K562 (cell line): ENCODE measurements at regions not wholly inside any gene's neighbourhood (a gene's known extent, or its start where the extent isn't known, plus 50 kb on each side); places are given as distances from the start of the nearest gene placed in this dataset.

ENCODE experiments used
- ATAC-seq: fragments of 200-7000 bp; cut with Tn5 transposase; 3 replicates; pipeline ENCODE4 v1.9.1; 2020; ENCODE audit warnings: moderate library complexity
- BruUV-seq: library from RNA; stranded (reverse); fragments of 400-500 nt; replicated peaks from 2 replicates; lab custom pipeline; 2021; lab: Mats Ljungman, UMichigan
- CTCF ChIA-PET: fragments of 300-600 bp; formaldehyde crosslinking; extraction: SDS; loops from one replicate; lab custom pipeline; 2021; ENCODE audit warnings: low intra/inter-chr PET ratio; lab: Yijun Ruan, JAX
- POLR2A ChIA-PET: fragments of 300-600, 350-650 bp; sonication (Branson Sonifier 250); formaldehyde crosslinking; extraction: SDS; loops from one replicate; lab custom pipeline; 2021; ENCODE audit warnings: antibody characterized with exemption, inconsistent platforms; lab: Yijun Ruan, JAX
- DNase-seq, 4 experiments: peaks; one replicate each; pipeline versions ENCODE4 v3.0.0 to v3.0.0-alpha.2; 2011 to 2018; ENCODE audit warnings: low spot score in 3 of 4, mixed read lengths in 3 of 4; ENCODE audit errors: extremely low read depth in 1 of 4
- FAIRE-seq: peaks from 2 replicates; lab custom pipeline; 2011; peaks lifted over from hg19 to GRCh38; lab: Jason Lieb, UNC
- H2AFZ ChIP-seq: 2 replicates; pipeline ENCODE4 v1.6.0; 2011; ENCODE audit warnings: low read depth, low read length, control low read depth, inconsistent platforms
- H3K27ac ChIP-seq: fragments of 200-600 bp; 3 replicates; pipeline ENCODE4 v1.8.0; 2011; ENCODE audit warnings: low read depth, mild to moderate bottlenecking, control low read depth, inconsistent platforms, low read length, moderate library complexity, mixed read lengths; ENCODE audit errors: extremely low read depth
- H3K27me3 ChIP-seq, 2 experiments: fragments of 300-600 bp in 1 of 2; 2 replicates in 1 of 2; 3 replicates in 1 of 2; pipeline versions ENCODE4 v1.6.0 to v1.8.0; 2011; ENCODE audit warnings: inconsistent platforms in 2 of 2, low read length in 2 of 2, mild to moderate bottlenecking in 1 of 2, mixed read lengths in 1 of 2, moderate library complexity in 1 of 2; ENCODE audit not compliant: control insufficient read depth in 2 of 2, insufficient read depth in 2 of 2
- H3K36me3 ChIP-seq: fragments of 300-600 bp; 3 replicates; pipeline ENCODE4 v1.8.0; 2011; ENCODE audit warnings: mild to moderate bottlenecking, low read length, inconsistent platforms; ENCODE audit not compliant: control insufficient read depth, insufficient read depth
- H3K4me1 ChIP-seq, 2 experiments: fragments of 200-600 bp in 1 of 2; replicated peaks in 1 of 2; 2 replicates in 1 of 2; 3 replicates in 1 of 2; pipeline versions ENCODE4 v1.5.1 to v1.8.0; 2011; ENCODE audit warnings: inconsistent platforms in 2 of 2, low read length in 2 of 2, mild to moderate bottlenecking in 1 of 2, mixed read lengths in 1 of 2, moderate library complexity in 1 of 2; ENCODE audit not compliant: control insufficient read depth in 2 of 2, insufficient read depth in 2 of 2
- H3K4me2 ChIP-seq: 2 replicates; pipeline ENCODE4 v1.6.1; 2011; ENCODE audit warnings: low read length, control low read depth, inconsistent platforms, mixed read lengths; ENCODE audit not compliant: insufficient read depth
- H3K4me3 ChIP-seq: fragments of 200-600 bp; sonication (generic), shearing (Covaris generic); 2 replicates; pipeline ENCODE4 v1.5.1; 2016; ENCODE audit warnings: control low read depth, inconsistent platforms
- H3K79me2 ChIP-seq: fragments of 200-600 bp; 3 replicates; pipeline ENCODE4 v1.8.0; 2011; ENCODE audit warnings: low read length, inconsistent platforms; ENCODE audit not compliant: control insufficient read depth, insufficient read depth
- H3K9ac ChIP-seq, 2 experiments: 2 replicates each; pipeline versions ENCODE4 v1.6.0 to v1.6.1; 2011; ENCODE audit warnings: low read depth in 2 of 2, low read length in 2 of 2, control low read depth in 1 of 2, inconsistent platforms in 1 of 2, mild to moderate bottlenecking in 1 of 2, mixed read lengths in 1 of 2; ENCODE audit not compliant: insufficient read depth in 1 of 2
- H3K9me1 ChIP-seq: one replicate; pipeline ENCODE4 v1.6.0; 2011; ENCODE audit warnings: inconsistent platforms, mild to moderate bottlenecking, low read length, moderate library complexity; ENCODE audit not compliant: control insufficient read depth, insufficient read depth
- H3K9me3 ChIP-seq: replicated peaks from 2 replicates; pipeline ENCODE4 v1.5.1; 2011; ENCODE audit warnings: low read depth, low read length, inconsistent platforms; ENCODE audit not compliant: control insufficient read depth, insufficient read depth
- H4K20me1 ChIP-seq: replicated peaks from 2 replicates; pipeline ENCODE4 v1.6.1; 2011; ENCODE audit warnings: low read length, inconsistent platforms, mixed read lengths; ENCODE audit not compliant: control insufficient read depth, insufficient read depth
- FOXP1 ChIP-seq: sonication (generic); formaldehyde crosslinking; IDR thresholded peaks from 2 replicates; pipeline ENCODE4 v1.8.0; 2022; ENCODE audit warnings: mild to moderate bottlenecking, missing genetic modification reagents
- ILF3 ChIP-seq: fragments of 450-650 bp; IDR thresholded peaks from 2 replicates; pipeline ENCODE4 v1.6.1; 2018; ENCODE audit warnings: antibody characterized with exemption, mild to moderate bottlenecking, moderate library complexity, borderline replicate concordance
- NR1H2 ChIP-seq: sonication (generic); formaldehyde crosslinking; IDR thresholded peaks from 2 replicates; pipeline ENCODE4 v1.4.0; 2020; ENCODE audit warnings: mild to moderate bottlenecking, missing genetic modification reagents
- PHB2 ChIP-seq: fragments of 450-650 bp; IDR thresholded peaks from 2 replicates; pipeline ENCODE4 v1.6.1; 2017; ENCODE audit warnings: low read depth
- THAP7 ChIP-seq: fragments of 250-450 bp; sonication (Bioruptor Pico); IDR thresholded peaks from 2 replicates; pipeline ENCODE4 v1.5.0; 2021
- ZFP1 ChIP-seq: fragments of 450-650 bp; formaldehyde crosslinking; IDR thresholded peaks from 2 replicates; pipeline ENCODE4 v1.4.0; 2020; ENCODE audit warnings: mild to moderate bottlenecking, mixed read lengths
- ZNF668 ChIP-seq: fragments of 250-450 bp; sonication (Bioruptor Pico); IDR thresholded peaks from 2 replicates; pipeline ENCODE4 v1.8.0; 2022; ENCODE audit warnings: mild to moderate bottlenecking, inconsistent platforms
- WGBS: fragments of 100-300 bp; shearing (Covaris generic); methylation state at CpG from one replicate; pipeline ENCODE4 v1.1.6; 2016; ENCODE audit warnings: low coverage, mixed read lengths; ENCODE audit not compliant: insufficient coverage; ENCODE audit errors: missing lambda C conversion rate; 5-methylcytosine and 5-hydroxymethylcytosine counted together
- in situ Hi-C: fragments of 300-500 bp; cut with MboI; formaldehyde crosslinking; loops from 4 replicates; pipeline ENCODE4 v1.15.0; 2018; ENCODE audit warnings: inconsistent platforms, mixed read lengths
- intact Hi-C: fragments of 100-400 bp; cut with micrococcal nuclease; formaldehyde crosslinking; loops from 2 replicates; pipeline ENCODE4 v1.14.2; 2022

DNA sequence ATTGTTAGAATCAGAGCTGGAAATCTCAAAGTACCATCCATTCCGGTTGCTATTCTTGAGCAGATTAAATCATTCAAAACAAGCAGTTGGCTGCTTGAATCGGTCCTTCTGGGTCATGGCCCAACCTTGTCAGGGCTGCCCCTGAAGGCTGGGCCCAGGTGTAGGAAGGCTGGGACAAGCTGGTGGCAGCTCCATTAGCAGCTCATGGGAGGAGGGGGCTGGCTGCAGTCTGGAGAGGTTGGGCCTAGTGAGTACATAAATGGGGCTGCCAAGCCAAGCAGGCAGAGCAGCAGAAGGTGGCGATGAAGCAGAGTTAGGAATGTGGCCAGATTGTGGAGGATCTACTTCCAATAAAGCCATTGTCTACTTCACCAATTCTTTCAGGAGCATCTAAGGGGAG, 81.4 kb downstream of the ADCYAP1 start:
- Histone ChIP-seq H3K36me3 (no peaks in the 10 kb centered on the region), H3K4me2 (no peak overlapping the region), H3K4me3 (no peak overlapping the region), H3K79me2 (no peaks in the 10 kb centered on the region), H4K20me1 (peaks cover 7% of the 10 kb centered on the region), H3K27me3 (no peaks in the 10 kb centered on the region), H2AFZ (no peak overlapping the region), H3K27ac (no peak overlapping the region), H3K9me1 (no peaks in the 10 kb centered on the region), H3K9ac (no peak overlapping the region), H3K9me3 (no peaks in the 10 kb centered on the region), H3K4me1 (peaks cover 0 to 13% of the 10 kb centered on the region in 2 experiments; a peak in 3 of 5 replicates)
- no peak for FAIRE-seq
- CTCF ChIA-PET = interaction anchor here (0.7 kb wide), 1 partner anchor 692 kb away, joined by 3 read pairs; no protein-coding TSS in a partner anchor
- no peak for TF ChIP-seq PHB2
- no peak for TF ChIP-seq ILF3
- no peak for TF ChIP-seq ZNF668 (CRISPR knock-in tag)
- no peak for TF ChIP-seq THAP7
- no peak for TF ChIP-seq ZFP1
- no peak for TF ChIP-seq FOXP1
- TF ChIP-seq NR1H2 (CRISPR knock-in tag) = no peak
- POLR2A ChIA-PET = interaction anchor here (0.7 kb wide), 1 partner anchor 51 kb away, joined by 3 read pairs; no protein-coding TSS in a partner anchor
- no TSS peak for BruUV-seq
- no peak for ATAC-seq
- intact Hi-C loops = no loop called here
- no peak for DNase-seq
- 39% methylated on average over 3 of the region's 3 CpGs for WGBS
- in situ Hi-C loops = no loop called here
